ENCODE measurements at regions not wholly inside any gene's neighbourhood (a gene's known extent, or its start where the extent isn't known, plus 50 kb on each side); places are given as distances from the start of the nearest gene placed in this dataset.

DNA sequence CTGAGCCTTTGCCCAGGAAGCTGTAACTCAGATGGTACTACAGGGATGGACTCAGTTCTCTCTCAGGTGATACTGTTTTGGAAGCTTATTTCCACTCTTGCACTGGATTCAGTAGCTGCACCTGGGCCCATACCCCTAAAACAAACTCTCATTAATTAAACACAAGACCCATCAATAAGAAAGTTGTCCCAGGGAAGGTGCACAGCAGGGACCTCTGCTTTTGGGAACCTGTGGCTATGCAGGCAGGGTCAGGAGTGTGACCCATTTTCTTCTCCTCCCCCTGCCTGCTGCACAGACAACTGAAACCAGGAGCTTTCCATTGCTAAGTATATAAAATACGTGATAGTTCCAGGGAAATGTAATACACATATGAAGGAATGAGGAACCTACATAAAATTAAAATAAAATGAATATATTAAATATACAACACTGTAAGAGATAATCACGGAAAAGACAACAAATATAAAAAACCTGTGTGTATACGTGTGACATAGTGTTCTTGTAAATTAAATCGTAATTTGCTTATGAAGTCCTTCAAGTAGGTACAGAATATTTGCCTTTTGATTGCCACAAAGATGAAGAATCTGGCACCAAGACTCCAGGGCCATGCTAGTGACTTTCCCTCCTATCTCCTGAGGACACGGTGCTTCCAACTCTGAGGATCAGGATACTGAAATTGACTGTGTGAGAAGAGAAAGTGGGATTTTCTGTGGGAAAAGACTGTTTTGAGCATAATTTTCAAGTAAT, 101.6 kb upstream of the GOLGA6L6 start:
- POLR2A ChIA-PET, result no interaction called here
- H3K4me2 ChIP-seq (ENCODE audit: insufficient read depth, low read length), result no peak overlapping the region
- H2AFZ ChIP-seq (ENCODE audit: low read depth, low read length), result no peak overlapping the region
- no peak overlapping the region for H3K27ac ChIP-seq (ENCODE audit: insufficient read depth, low read depth, low read length)
- no peaks in the 10 kb centered on the region for H3K36me3 ChIP-seq (ENCODE audit: control insufficient read depth in 2 of 2, extremely low read depth in 1 of 2, insufficient read depth in 2 of 2, low read length in 2 of 2)
- H3K9ac ChIP-seq (replicated peaks; ENCODE audit: extremely low read depth, insufficient read depth, low read length), result no peak overlapping the region
- H3K9me3 ChIP-seq (replicated peaks; ENCODE audit: control insufficient read depth, insufficient read depth, low read length), result peaks cover 9% of the 10 kb centered on the region
- H3K4me1 ChIP-seq (ENCODE audit: control insufficient read depth, extremely low read depth, insufficient read depth, low read length), result no peaks in the 10 kb centered on the region
- no TSS peak for BruUV-seq (replicated peaks)
- no peaks in the 10 kb centered on the region for H4K20me1 ChIP-seq (replicated peaks; ENCODE audit: control insufficient read depth, extremely low read depth, insufficient read depth, low read length)
- intact Hi-C loops (cut with micrococcal nuclease), result no loop called here
- H3K79me2 ChIP-seq (ENCODE audit: control insufficient read depth, insufficient read depth, low read length), result no peaks in the 10 kb centered on the region
- H3K27me3 ChIP-seq (ENCODE audit: control insufficient read depth in 2 of 2, insufficient read depth in 2 of 2, low read length in 2 of 2), result no peaks in the 10 kb centered on the region
- dilution Hi-C loops (cut with MboI; ENCODE audit: extremely low pct_ligation_motif_present, low sequenced_read_pairs), result no loop called here
- DNase-seq (ENCODE audit: low read depth, low spot score), result no peak
- CTCF ChIA-PET, result no interaction called here
- no peaks in the 10 kb centered on the region for H3K9me1 ChIP-seq (replicated peaks; ENCODE audit: control insufficient read depth, extremely low read depth, insufficient read depth, low read length)
- no peak for FAIRE-seq
- TF ChIP-seq POLR2A (IDR thresholded peaks at IDR 0.05; ENCODE audit: low read depth, low read length) (no peak), GATA2 (IDR thresholded peaks at IDR 0.05; ENCODE audit: insufficient read depth, insufficient read length, low read depth, low read length) (no peak), EZH2 (IDR thresholded peaks at IDR 0.05; ENCODE audit: borderline replicate concordance, low read depth, low read length, severe bottlenecking) (no peak), FOS (IDR thresholded peaks at IDR 0.05; ENCODE audit: borderline replicate concordance, insufficient read depth, low read length) (no peak), JUN (IDR thresholded peaks at IDR 0.05; ENCODE audit: borderline replicate concordance, insufficient read depth, insufficient read length, low read depth) (no peak), MYC (IDR thresholded peaks at IDR 0.05; ENCODE audit: low read depth, low read length) (no peak), POLR2AphosphoS5 (IDR thresholded peaks at IDR 0.05; ENCODE audit: insufficient read depth, low read depth, low read length) (no peak)
- TF ChIP-seq, protein P1, sequence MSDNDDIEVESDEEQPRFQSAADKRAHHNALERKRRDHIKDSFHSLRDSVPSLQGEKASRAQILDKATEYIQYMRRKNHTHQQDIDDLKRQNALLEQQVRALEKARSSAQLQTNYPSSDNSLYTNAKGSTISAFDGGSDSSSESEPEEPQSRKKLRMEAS (IDR thresholded peaks at IDR 0.05; ENCODE audit: insufficient read depth, insufficient read length), result no peak
- TF ChIP-seq, protein P2, sequence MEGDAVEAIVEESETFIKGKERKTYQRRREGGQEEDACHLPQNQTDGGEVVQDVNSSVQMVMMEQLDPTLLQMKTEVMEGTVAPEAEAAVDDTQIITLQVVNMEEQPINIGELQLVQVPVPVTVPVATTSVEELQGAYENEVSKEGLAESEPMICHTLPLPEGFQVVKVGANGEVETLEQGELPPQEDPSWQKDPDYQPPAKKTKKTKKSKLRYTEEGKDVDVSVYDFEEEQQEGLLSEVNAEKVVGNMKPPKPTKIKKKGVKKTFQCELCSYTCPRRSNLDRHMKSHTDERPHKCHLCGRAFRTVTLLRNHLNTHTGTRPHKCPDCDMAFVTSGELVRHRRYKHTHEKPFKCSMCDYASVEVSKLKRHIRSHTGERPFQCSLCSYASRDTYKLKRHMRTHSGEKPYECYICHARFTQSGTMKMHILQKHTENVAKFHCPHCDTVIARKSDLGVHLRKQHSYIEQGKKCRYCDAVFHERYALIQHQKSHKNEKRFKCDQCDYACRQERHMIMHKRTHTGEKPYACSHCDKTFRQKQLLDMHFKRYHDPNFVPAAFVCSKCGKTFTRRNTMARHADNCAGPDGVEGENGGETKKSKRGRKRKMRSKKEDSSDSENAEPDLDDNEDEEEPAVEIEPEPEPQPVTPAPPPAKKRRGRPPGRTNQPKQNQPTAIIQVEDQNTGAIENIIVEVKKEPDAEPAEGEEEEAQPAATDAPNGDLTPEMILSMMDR (IDR thresholded peaks at IDR 0.05; ENCODE audit: extremely low read depth in 1 of 2, insufficient read depth in 1 of 2, low read depth in 1 of 2, low read length in 2 of 2), result no peak
- no peak overlapping the region for H3K4me3 ChIP-seq (replicated peaks in 1 of 3; ENCODE audit: insufficient read depth in 1 of 3, low read depth in 1 of 3, low read length in 3 of 3)
